GM19395 (cell line): ENCODE measurements at regions not wholly inside any gene's neighbourhood (a gene's known extent, or its start where the extent isn't known, plus 50 kb on each side); places are given as distances from the start of the nearest gene placed in this dataset.

Experiments used
- ATAC-seq: cut with Tn5 transposase; IDR thresholded peaks from one replicate; pipeline ENCODE4 v1.9.1; 2021; ENCODE audit warnings: mild to moderate bottlenecking, moderate library complexity; ENCODE audit not compliant: unreplicated experiment

GRCh38 chr7:41024126-41024525 lies 678.8 kb downstream of the INHBA start:
- ATAC-seq, result no peak

- ATAC-seq, result no peak
These were observed 682.8 kb downstream of the INHBA start for GRCh38 chr7:41020056-41020455.

GRCh38 chr7:41013117-41013516 lies 689.8 kb downstream of the INHBA start:
- ATAC-seq, result no peak

GRCh38 chr7:41012041-41012440 lies 690.8 kb downstream of the INHBA start:
- no peak for ATAC-seq

- ATAC-seq, result no peak
These were observed 691.9 kb downstream of the INHBA start for GRCh38 chr7:41010967-41011366.

- ATAC-seq, result no peak
These were observed 692.5 kb downstream of the INHBA start for GRCh38 chr7:41010418-41010817.

- ATAC-seq, result no peak
These were observed 695.1 kb downstream of the INHBA start for GRCh38 chr7:41007811-41008210.

GRCh38 chr7:41007351-41007751 lies 695.5 kb downstream of the INHBA start:
- ATAC-seq, result no peak

- no peak for ATAC-seq
These were observed 696.4 kb downstream of the INHBA start for GRCh38 chr7:41006306-41006995.

- no peak for ATAC-seq
These were observed 697.5 kb downstream of the INHBA start for GRCh38 chr7:41005374-41005901.

- no peak for ATAC-seq
These were observed 698.9 kb downstream of the INHBA start for GRCh38 chr7:41003977-41004376.

- ATAC-seq, result no peak
These were observed 699.3 kb downstream of the INHBA start for GRCh38 chr7:41003611-41003940.

- ATAC-seq, result no peak
These were observed 699.9 kb downstream of the INHBA start for GRCh38 chr7:41002741-41003610.

GRCh38 chr7:41000042-41000441 lies 702.8 kb downstream of the INHBA start:
- ATAC-seq, result no peak

GRCh38 chr7:40996233-40996677 lies 706.6 kb downstream of the INHBA start:
- ATAC-seq, result no peak

- ATAC-seq, result no peak
These were observed 712.0 kb downstream of the INHBA start for GRCh38 chr7:40990841-40991240.

GRCh38 chr7:40987571-40987970 lies 715.3 kb downstream of the INHBA start:
- no peak for ATAC-seq

- no peak for ATAC-seq
These were observed 716.5 kb downstream of the INHBA start for GRCh38 chr7:40986351-40986873.

GRCh38 chr7:40983111-40983510 lies 719.8 kb downstream of the INHBA start:
- no peak for ATAC-seq

GRCh38 chr7:40979296-40979695 lies 723.6 kb downstream of the INHBA start:
- ATAC-seq, result no peak

- ATAC-seq, result no peak
These were observed 724.8 kb downstream of the INHBA start for GRCh38 chr7:40978047-40978446.

- ATAC-seq, result no peak
These were observed 725.4 kb downstream of the INHBA start for GRCh38 chr7:40977533-40977932.
